Mesenchymal stem cell (in vitro differentiated cells and primary cell): ENCODE measurements at regions not wholly inside any gene's neighbourhood (a gene's known extent, or its start where the extent isn't known, plus 50 kb on each side); places are given as distances from the start of the nearest gene placed in this dataset.

Experiments used
- DNase-seq: peaks from one replicate; pipeline ENCODE4 v3.0.0-alpha.2; 2013
- H2AFZ ChIP-seq: one replicate; pipeline ENCODE4 v1.6.1; 2013; ENCODE audit warnings: low read depth, mild to moderate bottlenecking, control low read depth, inconsistent platforms, low read length, moderate library complexity
- H2AK5ac ChIP-seq: 2 replicates; pipeline ENCODE4 v1.6.1; 2013; ENCODE audit warnings: low read length, moderate library complexity, mild to moderate bottlenecking, inconsistent platforms; ENCODE audit not compliant: severe bottlenecking
- H2BK120ac ChIP-seq: one replicate; pipeline ENCODE4 v1.6.1; 2013; ENCODE audit warnings: low read depth, mild to moderate bottlenecking, inconsistent platforms, low read length, moderate library complexity
- H2BK12ac ChIP-seq, 2 experiments: one replicate each; pipeline ENCODE4 v1.6.1; 2013; ENCODE audit warnings: inconsistent platforms in 2 of 2, low read length in 2 of 2, mild to moderate bottlenecking in 2 of 2, moderate library complexity in 2 of 2, control low read depth in 1 of 2
- H2BK15ac ChIP-seq: one replicate; pipeline ENCODE4 v1.6.1; 2013; ENCODE audit warnings: mild to moderate bottlenecking, low read depth, inconsistent platforms; ENCODE audit not compliant: poor library complexity, severe bottlenecking
- H2BK5ac ChIP-seq: 2 replicates; pipeline ENCODE4 v1.6.1; 2013; ENCODE audit warnings: low read depth, mild to moderate bottlenecking, low read length, control low read depth, inconsistent platforms; ENCODE audit not compliant: poor library complexity, severe bottlenecking
- H3K14ac ChIP-seq, 2 experiments: one replicate each; pipeline ENCODE4 v1.6.1; 2013; ENCODE audit warnings: inconsistent platforms in 2 of 2, low read length in 2 of 2, control low read depth in 1 of 2, mild to moderate bottlenecking in 1 of 2, moderate library complexity in 1 of 2
- H3K18ac ChIP-seq, 2 experiments: one replicate each; pipeline ENCODE4 v1.6.1; 2013; ENCODE audit warnings: inconsistent platforms in 2 of 2, low read length in 2 of 2, control low read depth in 1 of 2, low read depth in 1 of 2, mild to moderate bottlenecking in 1 of 2
- H3K23ac ChIP-seq, 2 experiments: one replicate each; pipeline ENCODE4 v1.6.1; 2013; ENCODE audit warnings: inconsistent platforms in 2 of 2, low read length in 2 of 2, mild to moderate bottlenecking in 2 of 2, moderate library complexity in 2 of 2, control low read depth in 1 of 2
- H3K27ac ChIP-seq: 2 replicates; pipeline ENCODE4 v1.5.1; 2013; ENCODE audit warnings: mild to moderate bottlenecking, moderate library complexity, low read length, control low read depth, inconsistent platforms; ENCODE audit not compliant: poor library complexity, severe bottlenecking
- H3K27me3 ChIP-seq, 2 experiments: 2 replicates each; pipeline versions ENCODE4 v1.6.1 to v1.7.0; 2013; ENCODE audit warnings: low read length in 2 of 2, mild to moderate bottlenecking in 2 of 2, moderate library complexity in 2 of 2, control low read depth in 1 of 2, inconsistent platforms in 1 of 2; ENCODE audit not compliant: control insufficient read depth in 1 of 2, insufficient read depth in 1 of 2
- H3K36me3 ChIP-seq, 2 experiments: 2 replicates each; pipeline versions ENCODE4 v1.6.1 to v1.7.0; 2013; ENCODE audit warnings: low read length in 2 of 2, control low read depth in 1 of 2, inconsistent platforms in 1 of 2, low read depth in 1 of 2, mild to moderate bottlenecking in 1 of 2; ENCODE audit not compliant: insufficient read depth in 2 of 2, control insufficient read depth in 1 of 2
- H3K4ac ChIP-seq, 2 experiments: one replicate each; pipeline ENCODE4 v1.6.1; 2013; ENCODE audit warnings: inconsistent platforms in 2 of 2, low read length in 2 of 2, mild to moderate bottlenecking in 2 of 2, moderate library complexity in 2 of 2, control low read depth in 1 of 2, low read depth in 1 of 2
- H3K4me1 ChIP-seq: 2 replicates; pipeline ENCODE4 v1.6.1; 2013; ENCODE audit warnings: low read depth, low read length, control low read depth; ENCODE audit not compliant: control insufficient read depth, insufficient read depth
- H3K4me2 ChIP-seq: 2 replicates; pipeline ENCODE4 v1.6.1; 2013; ENCODE audit warnings: low read length, mild to moderate bottlenecking, inconsistent platforms; ENCODE audit not compliant: poor library complexity, severe bottlenecking
- H3K4me3 ChIP-seq, 2 experiments: 2 replicates each; pipeline versions ENCODE4 v1.5.1 to v1.7.0; 2013; ENCODE audit warnings: low read length in 2 of 2, mild to moderate bottlenecking in 2 of 2, control low read depth in 1 of 2, low read depth in 1 of 2; ENCODE audit not compliant: insufficient read depth in 1 of 2
- H3K79me1 ChIP-seq: replicated peaks from 2 replicates; pipeline ENCODE4 v1.6.1; 2013; ENCODE audit warnings: mild to moderate bottlenecking, control low read depth, low read length, inconsistent platforms; ENCODE audit not compliant: poor library complexity, severe bottlenecking
- H3K9ac ChIP-seq: 2 replicates; pipeline ENCODE4 v1.7.0; 2013; ENCODE audit warnings: mild to moderate bottlenecking, low read length, moderate library complexity
- H3K9me3 ChIP-seq: 2 replicates; pipeline ENCODE4 v1.7.0; 2013; ENCODE audit warnings: mild to moderate bottlenecking, low read length; ENCODE audit not compliant: control insufficient read depth
- H4K8ac ChIP-seq: one replicate; pipeline ENCODE4 v1.6.1; 2013; ENCODE audit warnings: inconsistent platforms, mild to moderate bottlenecking, low read length, moderate library complexity
- H4K91ac ChIP-seq: one replicate; pipeline ENCODE4 v1.6.1; 2013; ENCODE audit warnings: mild to moderate bottlenecking, low read length, inconsistent platforms
- WGBS: methylation state at CpG from one replicate; pipeline ENCODE4 v1.1.7; 2013; ENCODE audit warnings: mixed read lengths; 5-methylcytosine and 5-hydroxymethylcytosine counted together

- H2BK15ac ChIP-seq: no peak overlapping the region
- no peak overlapping the region for H4K91ac ChIP-seq
- no peak overlapping the region for H2AK5ac ChIP-seq
- no peak overlapping the region for H3K4me3 ChIP-seq
- H3K14ac ChIP-seq: no peak overlapping the region
- H3K18ac ChIP-seq: no peak overlapping the region
- no peak overlapping the region for H3K4me2 ChIP-seq
- no peak overlapping the region for H2AFZ ChIP-seq
- H2BK120ac ChIP-seq: no peak overlapping the region
- no peak overlapping the region for H2BK5ac ChIP-seq
- no peak overlapping the region for H4K8ac ChIP-seq
- H3K79me1 ChIP-seq: no peaks in the 10 kb centered on the region
- H3K27me3 ChIP-seq: peaks cover 0 to 29% of the 10 kb centered on the region in 2 experiments
- no peak overlapping the region for H3K27ac ChIP-seq
- H3K4me1 ChIP-seq: no peaks in the 10 kb centered on the region
- H3K9me3 ChIP-seq: peaks cover 7% of the 10 kb centered on the region
- WGBS: 76% methylated on average over 5 of the region's 8 CpGs
- DNase-seq: no peak
- no peak overlapping the region for H3K23ac ChIP-seq
- no peak overlapping the region for H3K4ac ChIP-seq
- H2BK12ac ChIP-seq: no peak overlapping the region
- H3K9ac ChIP-seq: no peak overlapping the region
- H3K36me3 ChIP-seq: no peaks in the 10 kb centered on the region
Measured at GRCh38 chr12:131258398-131258797, 304.7 kb downstream of the ADGRD1 start.

DNA sequence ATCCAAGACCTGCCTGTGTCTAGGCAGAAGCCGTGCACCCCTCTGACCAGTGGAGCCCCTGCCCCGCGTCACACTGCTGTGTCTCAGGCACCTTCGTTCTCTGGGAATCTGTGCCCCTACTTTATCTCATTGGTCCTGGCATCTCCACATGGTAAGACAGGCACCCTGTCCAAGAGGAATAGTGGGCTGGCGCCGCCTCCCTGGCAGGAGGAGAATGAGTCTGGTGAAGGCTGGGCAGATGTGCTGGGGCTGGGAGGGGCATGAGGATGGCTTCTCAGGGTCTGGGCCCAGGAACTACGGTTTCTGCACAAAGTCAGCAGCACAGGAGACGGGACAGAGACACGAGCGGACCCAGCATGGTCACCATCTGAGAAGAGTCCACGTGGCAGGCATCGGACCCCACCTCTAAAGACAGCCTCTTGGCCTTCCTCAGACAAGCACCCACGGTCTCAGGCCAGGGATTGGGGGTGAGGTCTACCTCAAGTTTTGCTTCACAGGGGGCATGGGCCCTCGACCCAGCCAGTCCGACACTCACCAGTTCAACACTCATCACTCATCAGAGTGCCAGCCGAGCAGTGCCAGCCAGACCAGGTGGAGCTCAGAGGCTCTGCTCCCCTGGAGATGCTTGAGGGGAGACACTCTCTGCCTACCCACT is 306.7 kb downstream of the ADGRD1 start:
- Histone ChIP-seq H3K18ac (no peak overlapping the region), H2BK15ac (no peak overlapping the region), H3K36me3 (no peaks in the 10 kb centered on the region), H3K9ac (no peak overlapping the region), H3K4me2 (no peak overlapping the region), H2AK5ac (no peak overlapping the region), H4K8ac (no peak overlapping the region), H3K4ac (no peak overlapping the region), H3K27ac (no peak overlapping the region), H3K14ac (no peak overlapping the region), H2BK120ac (no peak overlapping the region), H2AFZ (no peak overlapping the region), H3K79me1 (no peaks in the 10 kb centered on the region), H3K4me1 (no peaks in the 10 kb centered on the region), H3K4me3 (no peak overlapping the region), H2BK12ac (no peak overlapping the region), H3K27me3 (peaks cover 0 to 29% of the 10 kb centered on the region in 2 experiments), H2BK5ac (no peak overlapping the region), H3K23ac (no peak overlapping the region), H4K91ac (no peak overlapping the region), H3K9me3 (peaks cover 7% of the 10 kb centered on the region)
- DNase-seq: no peak
- WGBS: 74% methylated on average over 15 of the region's 16 CpGs

- Histone ChIP-seq H3K4me2 (no peak overlapping the region), H2BK12ac (no peak overlapping the region), H2BK5ac (no peak overlapping the region), H3K9me3 (peaks cover 7% of the 10 kb centered on the region), H2BK15ac (no peak overlapping the region), H3K79me1 (no peaks in the 10 kb centered on the region), H3K9ac (no peak overlapping the region), H3K4me3 (no peak overlapping the region), H3K36me3 (no peaks in the 10 kb centered on the region), H3K18ac (no peak overlapping the region), H3K23ac (no peak overlapping the region), H2BK120ac (no peak overlapping the region), H3K27ac (no peak overlapping the region), H4K8ac (no peak overlapping the region), H2AFZ (no peak overlapping the region), H3K4ac (no peak overlapping the region), H4K91ac (no peak overlapping the region), H3K27me3 (peaks cover 0 to 32% of the 10 kb centered on the region in 2 experiments), H3K4me1 (no peaks in the 10 kb centered on the region), H2AK5ac (no peak overlapping the region), H3K14ac (no peak overlapping the region)
- 70% methylated on average over 6 of the region's 6 CpGs for WGBS
- DNase-seq: no peak
Measured at GRCh38 chr12:131260954-131261353, 307.2 kb downstream of the ADGRD1 start.

DNA sequence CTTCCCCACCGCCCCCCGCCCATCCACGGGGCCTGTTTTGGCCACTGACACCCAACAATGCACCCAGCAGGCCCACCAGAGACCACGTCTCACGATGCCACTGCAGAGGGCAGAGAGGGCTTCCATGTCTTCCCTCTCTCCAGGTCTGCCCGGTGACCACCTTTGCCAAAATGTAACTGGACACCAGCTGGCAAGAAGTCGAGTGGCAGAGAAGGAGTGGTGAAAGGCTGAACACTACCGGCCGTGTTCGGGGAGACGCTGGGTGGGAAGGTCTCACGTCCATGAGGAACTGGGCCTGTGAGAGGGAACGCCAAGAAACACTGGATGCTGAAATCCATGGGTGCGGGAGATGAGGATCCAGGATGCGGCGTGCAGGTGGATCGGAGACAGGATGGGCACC is 308.2 kb downstream of the ADGRD1 start:
- H3K14ac ChIP-seq: no peak overlapping the region
- no peak for DNase-seq
- H4K8ac ChIP-seq: no peak overlapping the region
- no peak overlapping the region for H2BK5ac ChIP-seq
- peaks cover 0 to 27% of the 10 kb centered on the region in 2 experiments for H3K27me3 ChIP-seq
- H2BK12ac ChIP-seq: no peak overlapping the region
- no peak overlapping the region for H2AFZ ChIP-seq
- H3K79me1 ChIP-seq: no peaks in the 10 kb centered on the region
- H3K36me3 ChIP-seq: no peaks in the 10 kb centered on the region
- H3K9ac ChIP-seq: no peak overlapping the region
- H3K27ac ChIP-seq: no peak overlapping the region
- H2BK15ac ChIP-seq: no peak overlapping the region
- no peak overlapping the region for H3K4me2 ChIP-seq
- H3K4me1 ChIP-seq: no peaks in the 10 kb centered on the region
- no peak overlapping the region for H3K23ac ChIP-seq
- H2BK120ac ChIP-seq: no peak overlapping the region
- H3K4me3 ChIP-seq: no peak overlapping the region
- WGBS: 82% methylated on average over 17 of the region's 17 CpGs
- no peak overlapping the region for H4K91ac ChIP-seq
- no peak overlapping the region for H3K18ac ChIP-seq
- H3K9me3 ChIP-seq: no peaks in the 10 kb centered on the region
- no peak overlapping the region for H3K4ac ChIP-seq
- H2AK5ac ChIP-seq: no peak overlapping the region
